Stimulated activated effector memory CD8-positive, alpha-beta T cell treated with anti-CD3 and anti-CD28 coated beads, Interleukin-12 subunit alpha, Interleukin-12 subunit beta, amount 100 ng/mL, for 72 hours (primary cell): ENCODE measurements at regions not wholly inside any gene's neighbourhood (a gene's known extent, or its start where the extent isn't known, plus 50 kb on each side); places are given as distances from the start of the nearest gene placed in this dataset.
"Not testable (repeated sequence)": the region's sequence is repeated elsewhere in the genome, so short reads cannot be mapped to it uniquely, and the experiment has no call there.

Experiments
- ATAC-seq: fragments of 150-1000 bp; cut with Tn5 transposase; 2 replicates; pipeline ENCODE4 v1.10.0; 2021
- DNase-seq, 2 donors: peaks; one replicate each; pipeline ENCODE4 v3.0.0; 2021 to 2022; ENCODE audit warnings: low spot score in 2 of 2
- H3K27ac Mint-ChIP-seq: one replicate; pipeline ENCODE4 v1.8.0; 2022; ENCODE audit warnings: mild to moderate bottlenecking, mixed read lengths
- H3K36me3 Mint-ChIP-seq: one replicate; pipeline ENCODE4 v1.8.0; 2022; ENCODE audit warnings: mild to moderate bottlenecking, mixed read lengths
- H3K4me1 Mint-ChIP-seq: one replicate; pipeline ENCODE4 v1.8.0; 2022; ENCODE audit warnings: mixed read lengths
- H3K4me3 Mint-ChIP-seq: one replicate; pipeline ENCODE4 v1.8.0; 2022; ENCODE audit warnings: mild to moderate bottlenecking, mixed read lengths
- H3K9me3 Mint-ChIP-seq: one replicate; pipeline ENCODE4 v1.8.0; 2022; ENCODE audit warnings: mixed read lengths

DNA sequence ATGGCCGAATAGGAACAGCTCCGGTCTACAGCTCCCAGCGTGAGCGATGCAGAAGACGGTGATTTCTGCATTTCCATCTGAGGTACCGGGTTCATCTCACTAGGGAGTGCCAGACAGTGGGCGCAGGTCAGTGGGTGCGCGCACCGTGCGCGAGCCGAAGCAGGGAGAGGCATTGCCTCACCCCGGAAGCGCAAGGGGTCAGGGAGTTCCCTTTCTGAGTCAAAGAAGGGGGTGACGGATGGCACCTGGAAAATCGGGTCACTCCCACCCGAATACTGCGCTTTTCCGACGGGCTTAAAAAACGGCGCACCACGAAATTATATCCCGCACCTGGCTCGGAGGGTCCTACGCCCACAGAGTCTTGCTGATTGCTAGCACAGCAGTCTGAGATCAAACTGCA, 572.8 kb upstream of the AGA start:
- not testable (repeated sequence) for H3K27ac Mint-ChIP-seq

DNA sequence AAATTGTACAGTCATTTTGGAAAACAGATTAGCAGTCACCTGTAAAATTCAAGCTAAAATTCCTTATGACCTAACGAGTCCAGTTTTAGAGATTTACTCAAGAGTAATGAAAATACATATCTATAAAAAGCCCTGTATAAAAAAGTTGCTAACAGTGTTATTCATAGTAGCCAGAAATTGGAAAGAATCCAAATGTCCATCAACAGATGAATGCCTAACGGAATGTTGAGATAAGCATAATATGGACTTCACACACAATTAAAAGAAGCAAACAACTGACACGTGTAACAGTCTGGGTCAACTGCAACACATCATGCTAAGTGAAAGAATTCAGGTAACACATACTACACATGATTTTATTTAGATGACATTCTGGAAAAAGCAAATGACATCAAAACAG, 584.8 kb upstream of the AGA start:
- Mint-ChIP-seq H3K4me3 (no peak overlapping the region), H3K4me1 (no peaks in the 10 kb centered on the region), H3K27ac (no peak overlapping the region), H3K36me3 (no peaks in the 10 kb centered on the region), H3K9me3 (peaks cover 3% of the 10 kb centered on the region)
- ATAC-seq (no peak), DNase-seq (no peak)

More for the DNA sequence above, 572.8 kb upstream of the AGA start:
- not testable (repeated sequence) for H3K9me3 Mint-ChIP-seq, DNase-seq, ATAC-seq, H3K4me3 Mint-ChIP-seq, H3K4me1 Mint-ChIP-seq, H3K36me3 Mint-ChIP-seq

DNA sequence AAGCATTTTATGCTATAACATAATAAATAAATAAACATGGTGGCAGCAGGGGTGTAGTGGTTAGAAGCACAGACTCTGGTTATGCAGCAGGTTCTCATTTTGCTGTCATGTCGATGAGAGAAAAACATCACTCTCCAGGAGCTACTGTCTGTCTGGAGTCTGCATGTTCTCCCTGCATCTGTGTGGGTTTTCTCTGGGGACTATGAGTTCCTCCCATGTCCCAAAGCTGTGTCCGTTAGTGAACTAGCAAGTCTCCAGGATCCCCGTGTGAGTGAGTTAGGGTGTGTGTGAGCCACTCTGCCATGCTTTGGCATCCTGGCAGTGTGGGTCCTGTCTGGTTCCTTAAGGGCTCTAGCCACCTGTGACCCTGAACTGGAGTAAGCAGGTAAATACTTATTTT, 585.6 kb upstream of the AGA start:
- no peak for ATAC-seq
- H3K27ac Mint-ChIP-seq, result no peak overlapping the region

DNA sequence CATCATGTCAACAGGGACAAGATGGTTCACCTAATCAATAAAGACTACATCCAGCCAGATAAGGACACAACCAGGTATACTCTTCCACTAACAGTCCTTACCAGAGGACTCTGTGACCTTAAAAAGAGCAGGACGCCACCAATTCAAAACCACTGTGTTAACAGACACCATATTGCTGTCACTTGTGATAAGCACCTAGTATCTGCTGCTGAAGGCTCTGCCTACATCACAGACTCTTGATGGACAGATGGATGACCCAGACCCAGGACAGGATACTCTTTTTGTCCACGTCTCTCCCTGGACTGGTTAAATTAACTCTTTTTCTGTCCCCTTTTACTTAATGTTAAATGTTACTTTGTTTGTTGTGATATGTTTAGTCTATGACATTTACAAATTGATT, 586.2 kb upstream of the AGA start:
- Mint-ChIP-seq H3K4me1 (no peaks in the 10 kb centered on the region), H3K4me3 (no peak overlapping the region), H3K9me3 (no peaks in the 10 kb centered on the region), H3K27ac (no peak overlapping the region), H3K36me3 (no peaks in the 10 kb centered on the region)
- DNase-seq (no peak), ATAC-seq (no peak)

More for the DNA sequence above, 585.6 kb upstream of the AGA start:
- Mint-ChIP-seq H3K4me3 (no peak overlapping the region), H3K9me3 (no peaks in the 10 kb centered on the region), H3K36me3 (no peaks in the 10 kb centered on the region), H3K4me1 (no peaks in the 10 kb centered on the region)
- no peak for DNase-seq

DNA sequence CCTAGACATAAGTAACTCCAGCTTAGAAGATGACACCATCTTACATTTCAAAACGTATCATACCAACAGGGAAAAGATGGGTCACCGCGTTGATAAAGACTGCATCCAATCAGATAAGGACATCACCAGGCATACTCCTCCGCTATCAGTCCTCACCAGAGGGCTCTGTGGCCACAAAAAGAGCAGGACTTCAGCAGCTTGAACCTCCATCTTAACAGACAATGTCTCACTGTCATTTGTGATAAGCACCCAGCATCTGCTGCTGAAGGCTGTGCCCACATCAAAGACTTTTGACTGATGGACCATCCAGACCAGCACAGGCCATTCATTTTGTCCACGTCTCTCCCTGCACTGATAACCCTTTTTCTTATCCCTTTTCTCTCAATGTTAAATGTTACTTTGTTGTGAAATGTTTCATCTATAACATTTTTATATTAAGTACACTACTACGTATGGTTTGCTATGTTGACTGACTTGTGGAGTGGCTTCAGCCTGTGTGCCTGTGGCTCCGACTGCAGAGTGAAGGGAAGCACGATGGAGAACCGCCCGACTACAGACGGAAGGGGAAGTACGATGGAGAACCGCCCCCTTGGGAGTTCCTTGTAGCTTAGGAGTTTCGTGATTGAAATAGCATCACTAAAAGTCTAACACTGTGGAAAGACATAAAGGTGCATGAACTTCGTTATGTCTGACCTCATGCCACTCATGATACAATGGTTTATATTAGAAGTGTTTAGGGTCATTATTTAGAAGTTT, 595.4 kb upstream of the AGA start:
- H3K27ac Mint-ChIP-seq, result no peak overlapping the region
- no peaks in the 10 kb centered on the region for H3K4me1 Mint-ChIP-seq
- H3K36me3 Mint-ChIP-seq, result no peaks in the 10 kb centered on the region
- H3K9me3 Mint-ChIP-seq, result peaks cover 7% of the 10 kb centered on the region
- H3K4me3 Mint-ChIP-seq, result no peak overlapping the region
- no peak for ATAC-seq
- no peak for DNase-seq

DNA sequence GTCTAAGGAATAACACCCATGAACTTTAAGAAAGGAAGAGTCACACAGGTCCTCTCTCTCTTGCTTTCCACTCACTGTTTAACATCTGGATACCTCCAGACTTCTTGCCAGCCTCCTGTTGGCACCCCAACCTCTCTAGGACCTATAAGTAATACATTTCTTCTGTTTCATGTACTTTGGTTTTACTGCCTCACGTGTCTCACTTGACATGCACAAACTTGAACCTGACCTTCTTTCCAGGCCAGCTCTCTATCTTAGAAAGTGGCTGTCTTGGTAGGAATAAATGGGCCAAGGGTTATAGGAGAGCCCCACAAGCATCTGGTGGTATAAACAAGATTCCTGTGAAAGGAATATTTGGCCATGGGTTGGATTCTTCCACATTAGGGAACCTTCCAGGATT, 614.8 kb upstream of the AGA start:
- DNase-seq (no peak), ATAC-seq (no peak)
- no peaks in the 10 kb centered on the region for H3K36me3 Mint-ChIP-seq
- no peaks in the 10 kb centered on the region for H3K4me1 Mint-ChIP-seq
- peaks cover 3% of the 10 kb centered on the region for H3K9me3 Mint-ChIP-seq
- H3K27ac Mint-ChIP-seq, result no peak overlapping the region
- no peak overlapping the region for H3K4me3 Mint-ChIP-seq

DNA sequence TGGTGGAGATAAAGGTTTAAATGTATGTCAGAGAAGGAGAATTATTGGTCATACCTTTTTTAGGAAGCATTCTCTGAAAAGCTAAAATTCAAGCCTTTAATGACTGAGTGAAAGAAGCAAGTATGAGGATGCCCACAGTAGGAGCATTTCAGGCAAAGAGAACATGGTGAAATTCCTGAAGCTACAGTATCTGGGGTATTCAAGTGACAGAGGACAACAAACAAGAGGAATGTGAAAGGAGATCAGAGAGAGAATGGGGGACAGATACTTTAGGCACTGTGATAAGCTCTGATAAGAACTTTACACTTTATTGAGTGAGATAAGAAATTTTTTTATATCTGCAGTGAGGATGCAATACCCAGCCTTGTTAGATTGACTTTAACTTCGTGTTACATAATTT, 621.3 kb upstream of the AGA start:
- H3K4me3 Mint-ChIP-seq, result no peak overlapping the region
- H3K27ac Mint-ChIP-seq, result no peak overlapping the region
- ATAC-seq (no peak), DNase-seq (no peak)
- H3K4me1 Mint-ChIP-seq, result no peaks in the 10 kb centered on the region
- H3K9me3 Mint-ChIP-seq, result peaks cover 3% of the 10 kb centered on the region
- H3K36me3 Mint-ChIP-seq, result no peaks in the 10 kb centered on the region

DNA sequence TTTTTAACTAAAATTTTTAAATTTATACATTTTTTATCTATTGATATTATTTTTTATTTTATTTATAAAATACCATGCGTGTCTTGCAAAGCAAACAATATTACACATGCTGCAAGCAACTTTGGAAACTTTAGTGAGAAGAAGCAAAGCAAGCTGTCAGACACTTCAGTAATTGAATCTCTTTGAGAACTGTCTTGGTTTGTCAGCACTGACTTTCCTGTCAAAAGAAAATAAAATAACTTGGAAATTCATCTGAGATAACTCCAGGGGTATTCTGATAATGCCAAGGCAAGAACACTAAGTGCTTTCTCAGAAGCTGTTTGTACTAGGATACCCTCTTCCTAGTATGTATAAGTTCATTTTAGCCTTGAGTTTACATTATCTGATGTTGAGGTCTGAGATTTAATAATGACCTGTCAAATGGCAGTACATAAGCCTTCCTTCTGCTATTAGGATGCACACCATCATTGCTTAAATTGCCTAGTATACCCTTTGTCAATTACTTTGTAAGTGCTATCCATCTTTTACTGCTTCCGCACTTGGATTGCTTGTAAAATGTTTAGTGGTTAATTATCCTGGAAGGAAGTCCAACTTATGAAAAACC, 624.2 kb upstream of the AGA start:
- no peak overlapping the region for H3K4me3 Mint-ChIP-seq

DNA sequence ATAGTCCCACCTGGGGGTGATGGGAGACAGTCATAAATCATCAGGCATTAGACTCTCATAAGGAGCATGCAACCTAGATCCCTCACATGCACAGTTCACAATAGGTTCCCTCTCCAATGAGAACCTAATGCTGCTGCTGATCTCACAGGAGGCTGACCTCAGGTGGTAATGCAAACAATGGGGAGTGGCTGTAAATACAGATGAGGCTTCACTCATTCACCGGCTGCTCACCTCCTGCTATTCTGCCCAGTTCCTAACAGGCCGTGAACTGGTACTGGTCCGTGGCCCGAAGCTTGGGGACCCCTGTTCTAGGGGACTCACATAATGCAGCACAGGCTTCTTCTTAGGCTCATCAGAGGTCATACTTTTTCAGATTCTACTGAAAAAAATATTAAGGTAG, 625.9 kb upstream of the AGA start:
- Mint-ChIP-seq H3K36me3 (no peaks in the 10 kb centered on the region), H3K9me3 (peaks cover 2% of the 10 kb centered on the region), H3K4me1 (no peaks in the 10 kb centered on the region), H3K4me3 (no peak overlapping the region), H3K27ac (no peak overlapping the region)
- ATAC-seq, result no peak
- DNase-seq, result no peak

More for the DNA sequence above, 624.2 kb upstream of the AGA start:
- no peak for DNase-seq
- Mint-ChIP-seq H3K4me1 (no peaks in the 10 kb centered on the region), H3K27ac (no peak overlapping the region), H3K9me3 (no peaks in the 10 kb centered on the region), H3K36me3 (no peaks in the 10 kb centered on the region)
- no peak for ATAC-seq

DNA sequence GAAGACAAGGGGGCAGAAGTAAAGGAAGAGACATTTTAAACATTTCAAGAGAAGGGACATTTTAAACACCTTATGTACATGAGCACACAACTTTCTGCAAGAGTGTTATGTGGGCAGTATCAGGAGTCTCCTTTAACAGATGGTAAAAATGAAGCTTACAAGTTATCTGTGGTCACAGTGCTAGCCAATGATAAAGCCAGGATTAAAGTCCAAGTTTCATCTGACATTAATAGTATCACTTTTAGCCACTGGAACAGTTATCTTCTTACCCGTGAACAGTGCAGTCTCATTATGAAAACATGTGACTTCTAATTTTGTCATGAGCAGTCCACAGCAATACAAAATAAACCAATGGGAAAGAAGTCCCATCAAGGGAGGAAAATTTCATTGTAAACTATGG, 627.9 kb upstream of the AGA start:
- Mint-ChIP-seq H3K36me3 (no peaks in the 10 kb centered on the region), H3K27ac (no peak overlapping the region), H3K4me3 (no peak overlapping the region), H3K4me1 (no peaks in the 10 kb centered on the region), H3K9me3 (peaks cover 2% of the 10 kb centered on the region)
- ATAC-seq (no peak), DNase-seq (no peak)

DNA sequence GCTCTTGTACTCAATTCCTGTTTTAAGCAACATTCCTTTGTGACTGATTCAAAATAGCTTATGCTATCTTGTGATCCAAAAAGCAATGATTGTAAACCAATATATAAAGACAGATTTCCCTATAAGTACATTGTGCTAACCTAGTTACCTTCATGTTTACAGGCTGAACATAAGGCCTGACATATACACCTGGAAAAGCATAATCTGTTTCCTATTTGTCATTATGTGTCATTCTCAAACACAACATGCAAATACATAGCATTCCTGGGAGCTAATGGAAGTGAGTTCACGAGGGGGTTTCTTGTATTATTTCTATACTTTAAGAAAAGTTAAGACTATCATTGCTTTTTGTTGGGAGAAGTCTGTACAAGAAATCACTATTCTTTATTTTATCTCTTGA, 638.1 kb upstream of the AGA start:
- DNase-seq (no peak), ATAC-seq (no peak)
- H3K36me3 Mint-ChIP-seq, result no peaks in the 10 kb centered on the region
- H3K27ac Mint-ChIP-seq, result no peak overlapping the region
- H3K9me3 Mint-ChIP-seq, result peaks cover 12% of the 10 kb centered on the region
- no peak overlapping the region for H3K4me3 Mint-ChIP-seq
- no peaks in the 10 kb centered on the region for H3K4me1 Mint-ChIP-seq

DNA sequence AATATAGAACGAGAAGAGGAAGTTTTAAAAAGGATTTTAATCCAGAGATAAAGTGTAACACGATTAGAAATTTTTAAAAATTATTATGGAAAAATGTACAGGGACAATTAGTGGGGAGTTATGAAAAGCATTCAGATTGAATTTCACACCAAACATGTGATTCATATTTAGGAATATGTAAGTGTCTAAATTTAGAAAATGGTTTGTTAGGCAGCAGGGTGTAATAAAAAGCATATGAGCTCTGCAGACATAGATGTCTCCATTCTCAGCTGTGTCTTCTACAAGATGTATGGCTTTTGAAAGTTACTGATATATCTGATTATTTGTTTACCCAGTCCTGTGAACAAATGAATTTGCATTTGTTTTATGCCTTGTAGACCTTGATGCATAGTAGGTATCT, 638.9 kb upstream of the AGA start:
- ATAC-seq (no peak), DNase-seq (no peak)
- no peaks in the 10 kb centered on the region for H3K36me3 Mint-ChIP-seq
- H3K4me3 Mint-ChIP-seq, result no peak overlapping the region
- H3K4me1 Mint-ChIP-seq, result no peaks in the 10 kb centered on the region
- no peak overlapping the region for H3K27ac Mint-ChIP-seq
- H3K9me3 Mint-ChIP-seq, result peaks cover 14% of the 10 kb centered on the region

DNA sequence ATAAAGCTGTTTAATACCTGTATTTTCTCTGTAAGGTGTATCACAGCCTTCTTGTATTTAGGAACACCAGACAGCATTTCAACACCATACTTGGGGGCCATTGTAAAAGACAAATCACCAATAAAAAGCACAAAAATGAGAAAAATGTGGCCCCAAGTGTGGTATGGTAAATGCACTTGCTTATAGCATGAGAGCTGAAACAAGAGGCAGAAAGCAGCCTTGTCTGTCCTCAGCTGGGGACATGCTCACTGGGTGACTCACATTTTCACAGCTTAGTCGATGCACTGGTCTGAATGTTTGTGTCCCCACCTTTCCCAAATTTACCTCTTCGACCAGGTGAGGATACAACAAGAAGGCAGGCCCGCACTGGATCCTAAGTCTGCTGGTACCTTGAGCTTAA, 639.7 kb upstream of the AGA start:
- no peaks in the 10 kb centered on the region for H3K36me3 Mint-ChIP-seq
- ATAC-seq (no peak), DNase-seq (no peak)
- no peak overlapping the region for H3K27ac Mint-ChIP-seq
- no peak overlapping the region for H3K4me3 Mint-ChIP-seq
- H3K9me3 Mint-ChIP-seq, result peaks cover 19% of the 10 kb centered on the region
- no peaks in the 10 kb centered on the region for H3K4me1 Mint-ChIP-seq

DNA sequence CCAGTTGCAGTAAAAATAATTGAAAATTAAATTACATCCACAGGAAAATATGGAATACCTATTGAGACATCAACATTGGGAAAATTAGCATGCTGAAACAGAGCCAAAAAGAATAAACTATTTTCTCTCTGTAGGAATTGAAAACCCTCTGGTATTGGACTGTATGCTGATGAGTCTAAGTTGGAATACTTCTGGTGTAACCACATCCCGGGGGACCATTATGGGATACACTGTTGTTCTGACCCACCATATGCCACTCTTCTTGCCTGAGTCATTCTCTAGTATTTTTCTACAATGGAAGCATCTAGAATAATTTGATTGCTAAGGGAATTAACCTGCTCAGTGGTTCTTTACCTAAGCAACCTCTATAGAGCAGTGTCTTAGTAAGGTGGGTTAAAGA, 640.7 kb upstream of the AGA start:
- Mint-ChIP-seq H3K27ac (no peak overlapping the region), H3K9me3 (peaks cover 19% of the 10 kb centered on the region), H3K4me1 (no peaks in the 10 kb centered on the region), H3K36me3 (no peaks in the 10 kb centered on the region), H3K4me3 (no peak overlapping the region)
- DNase-seq, result no peak
- no peak for ATAC-seq

DNA sequence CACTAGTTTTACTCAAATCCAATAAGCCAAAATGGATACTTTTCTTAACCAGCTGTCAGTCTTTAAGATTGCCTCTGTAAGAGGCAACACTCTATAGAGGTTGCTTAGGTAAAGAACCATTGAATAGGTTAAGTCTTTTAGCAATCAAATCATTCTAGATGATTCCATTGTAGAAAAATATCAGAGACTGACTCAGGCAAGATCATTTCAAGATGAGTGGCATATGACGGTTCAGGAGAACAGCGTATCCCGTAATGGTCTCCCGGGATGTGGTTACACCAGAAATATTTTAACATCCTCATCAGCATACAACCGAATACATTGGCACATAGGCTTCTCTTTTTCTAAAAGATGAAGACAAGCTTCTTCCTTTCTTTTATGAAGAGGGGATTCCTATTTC, 641.7 kb upstream of the AGA start:
- Mint-ChIP-seq H3K4me1 (no peaks in the 10 kb centered on the region), H3K36me3 (no peaks in the 10 kb centered on the region), H3K9me3 (peaks cover 23% of the 10 kb centered on the region), H3K27ac (no peak overlapping the region), H3K4me3 (no peak overlapping the region)
- DNase-seq, result no peak
- ATAC-seq, result no peak

DNA sequence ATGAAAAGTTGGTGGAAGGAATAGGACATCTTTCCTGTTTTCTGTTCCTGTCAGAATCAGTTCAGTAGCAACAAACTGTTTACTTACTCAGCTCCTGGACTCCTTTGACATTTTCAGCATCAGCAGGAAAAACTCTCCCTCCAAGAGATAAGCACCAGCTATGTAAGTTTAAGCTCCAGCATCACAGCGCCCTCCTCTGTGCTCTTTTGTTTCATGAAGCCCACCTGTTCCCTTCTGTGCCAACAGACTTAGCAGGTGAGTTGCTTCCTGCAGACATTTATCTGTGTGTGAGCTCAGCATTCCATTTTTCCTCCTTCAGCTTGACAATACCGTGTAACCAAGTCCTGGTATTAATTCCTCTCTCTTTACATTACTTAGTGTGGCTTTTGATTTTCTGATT, 644.1 kb upstream of the AGA start:
- no peak for DNase-seq
- no peaks in the 10 kb centered on the region for H3K36me3 Mint-ChIP-seq
- H3K9me3 Mint-ChIP-seq, result peaks cover 13% of the 10 kb centered on the region
- H3K4me1 Mint-ChIP-seq, result no peaks in the 10 kb centered on the region
- ATAC-seq, result no peak
- no peak overlapping the region for H3K27ac Mint-ChIP-seq
- no peak overlapping the region for H3K4me3 Mint-ChIP-seq
